ENCODE measurements at regions not wholly inside any gene's neighbourhood (a gene's known extent, or its start where the extent isn't known, plus 50 kb on each side); places are given as distances from the start of the nearest gene placed in this dataset.

DNA sequence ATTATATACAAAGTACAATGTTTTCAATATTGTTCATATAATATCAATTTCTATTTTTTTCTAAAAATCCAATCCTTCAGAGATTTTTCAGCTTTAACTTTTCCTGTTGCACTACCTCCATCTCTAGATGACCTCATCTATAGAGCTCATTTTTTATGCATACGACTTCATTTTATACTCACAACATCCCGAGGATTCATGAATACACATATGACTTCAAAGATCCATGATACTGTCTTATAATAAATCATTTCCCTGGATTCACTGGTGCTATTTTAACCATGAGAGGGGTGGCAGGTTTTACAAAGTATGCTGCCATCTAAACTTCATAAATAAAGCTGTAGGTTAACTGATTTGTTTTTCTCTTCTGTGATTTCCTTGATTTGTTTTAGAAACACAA is 694.6 kb downstream of the EPHA4 start:
- no peak for TF ChIP-seq ZFX (IDR thresholded peaks at IDR 0.05; ENCODE audit: borderline replicate concordance)
- TF ChIP-seq, protein P1, sequence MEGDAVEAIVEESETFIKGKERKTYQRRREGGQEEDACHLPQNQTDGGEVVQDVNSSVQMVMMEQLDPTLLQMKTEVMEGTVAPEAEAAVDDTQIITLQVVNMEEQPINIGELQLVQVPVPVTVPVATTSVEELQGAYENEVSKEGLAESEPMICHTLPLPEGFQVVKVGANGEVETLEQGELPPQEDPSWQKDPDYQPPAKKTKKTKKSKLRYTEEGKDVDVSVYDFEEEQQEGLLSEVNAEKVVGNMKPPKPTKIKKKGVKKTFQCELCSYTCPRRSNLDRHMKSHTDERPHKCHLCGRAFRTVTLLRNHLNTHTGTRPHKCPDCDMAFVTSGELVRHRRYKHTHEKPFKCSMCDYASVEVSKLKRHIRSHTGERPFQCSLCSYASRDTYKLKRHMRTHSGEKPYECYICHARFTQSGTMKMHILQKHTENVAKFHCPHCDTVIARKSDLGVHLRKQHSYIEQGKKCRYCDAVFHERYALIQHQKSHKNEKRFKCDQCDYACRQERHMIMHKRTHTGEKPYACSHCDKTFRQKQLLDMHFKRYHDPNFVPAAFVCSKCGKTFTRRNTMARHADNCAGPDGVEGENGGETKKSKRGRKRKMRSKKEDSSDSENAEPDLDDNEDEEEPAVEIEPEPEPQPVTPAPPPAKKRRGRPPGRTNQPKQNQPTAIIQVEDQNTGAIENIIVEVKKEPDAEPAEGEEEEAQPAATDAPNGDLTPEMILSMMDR (IDR thresholded peaks at IDR 0.05), result no peak

All from 22Rv1 (cell line).